H1 (cell line): ENCODE measurements at regions not wholly inside any gene's neighbourhood (a gene's known extent, or its start where the extent isn't known, plus 50 kb on each side); places are given as distances from the start of the nearest gene placed in this dataset.

Source experiments
- ASH2L ChIP-seq: fragments of 200-600, 300-600 bp; sonication (generic); IDR thresholded peaks from one replicate; pipeline ENCODE4 v1.7.1; 2017; ENCODE audit warnings: low read length
- CHD7 ChIP-seq: fragments of 300-600 bp; sonication (generic); IDR thresholded peaks from 2 replicates; pipeline ENCODE4 v1.7.1; 2012; ENCODE audit warnings: low read length, moderate library complexity, mild to moderate bottlenecking, inconsistent platforms; ENCODE audit not compliant: insufficient replicate concordance
- CTBP2 ChIP-seq: IDR thresholded peaks from 2 replicates; pipeline ENCODE4 v1.7.0; 2011; ENCODE audit warnings: borderline replicate concordance, mild to moderate bottlenecking, moderate library complexity, mixed read lengths, low read length; ENCODE audit not compliant: insufficient read depth, insufficient read length
- GABPA ChIP-seq: IDR thresholded peaks from 2 replicates; pipeline ENCODE4 v1.6.1; 2011; ENCODE audit warnings: mild to moderate bottlenecking, low read length, moderate library complexity, borderline replicate concordance; ENCODE audit not compliant: insufficient read depth
- PHF8 ChIP-seq: fragments of 200-600 bp; sonication (generic); conservative IDR thresholded peaks from 2 replicates; pipeline ENCODE4 v1.7.1; 2012; ENCODE audit warnings: low read depth, mild to moderate bottlenecking, inconsistent platforms, low read length, moderate library complexity
- RBBP5 ChIP-seq: IDR thresholded peaks from 2 replicates; pipeline ENCODE4 v1.7.1; 2012; ENCODE audit warnings: low read depth, mild to moderate bottlenecking, inconsistent platforms, low read length, moderate library complexity, borderline replicate concordance
- SIN3A ChIP-seq, 2 experiments: IDR thresholded peaks in 1 of 2; conservative IDR thresholded peaks in 1 of 2; 2 replicates each; pipeline ENCODE4 v1.6.1; 2011 to 2012; ENCODE audit warnings: low read length in 2 of 2, improper control_type of control experiment in 1 of 2, low read depth in 1 of 2, mild to moderate bottlenecking in 1 of 2

- TF ChIP-seq PHF8 (no peak), ASH2L (no peak), CHD7 (no peak), GABPA (no peak), RBBP5 (no peak), CTBP2 (no peak), SIN3A (conservative IDR thresholded peaks at IDR 0.05 in 1 of 2, IDR thresholded peaks at IDR 0.05 in 1 of 2; ENCODE audit: low read depth in 1 of 2, low read length in 2 of 2) (no peak)
Observed at GRCh38 chr15:31497838-31498237, 171.2 kb downstream of the KLF13 start (continued).
